H1 (cell line): ENCODE measurements at regions not wholly inside any gene's neighbourhood (a gene's known extent, or its start where the extent isn't known, plus 50 kb on each side); places are given as distances from the start of the nearest gene placed in this dataset.

Experiments used
- CTCF ChIA-PET: fragments of 300-600 bp; sonication (Branson Sonifier 250); formaldehyde crosslinking; loops from one replicate; lab custom pipeline; 2021; ENCODE audit not compliant: partially characterized antibody; lab: Charles Lee
- POLR2A ChIA-PET: fragments of 300-600 bp; sonication (Branson Sonifier 250); formaldehyde crosslinking; loops from one replicate; lab custom pipeline; 2021; ENCODE audit warnings: inconsistent platforms; ENCODE audit not compliant: partially characterized antibody; lab: Charles Lee
- DNase-seq, 2 experiments: peaks; one replicate each; pipeline versions ENCODE4 v3.0.0 to v3.0.0-alpha.2; 2010 to 2022; ENCODE audit warnings: low spot score in 2 of 2, low read depth in 1 of 2, mixed read lengths in 1 of 2
- FAIRE-seq: peaks from 2 replicates; lab custom pipeline; 2011; peaks lifted over from hg19 to GRCh38; lab: Jason Lieb, UNC
- H2AFZ ChIP-seq: 2 replicates; pipeline ENCODE4 v1.8.1; 2012; ENCODE audit warnings: low read length, inconsistent platforms
- H2AK5ac ChIP-seq: 2 replicates; pipeline ENCODE4 v1.6.1; 2013; ENCODE audit warnings: low read depth, low read length
- H2BK120ac ChIP-seq: replicated peaks from 2 replicates; pipeline ENCODE3; 2013; ENCODE audit warnings: low read depth, low read length, inconsistent platforms
- H2BK12ac ChIP-seq: 2 replicates; pipeline ENCODE4 v1.6.1; 2013; ENCODE audit warnings: low read depth, low read length
- H2BK15ac ChIP-seq: 2 replicates; pipeline ENCODE4 v1.6.1; 2013; ENCODE audit warnings: low read length
- H2BK20ac ChIP-seq: 2 replicates; pipeline ENCODE4 v1.6.1; 2013; ENCODE audit warnings: low read length
- H2BK5ac ChIP-seq: 2 replicates; pipeline ENCODE4 v1.6.1; 2013; ENCODE audit warnings: low read depth, low read length
- H3K14ac ChIP-seq: 2 replicates; pipeline ENCODE4 v1.6.1; 2013; ENCODE audit warnings: inconsistent platforms; ENCODE audit not compliant: insufficient read length
- H3K18ac ChIP-seq: 2 replicates; pipeline ENCODE4 v1.6.1; 2013; ENCODE audit warnings: low read length; ENCODE audit errors: extremely low read depth
- H3K23ac ChIP-seq: 2 replicates; pipeline ENCODE4 v1.6.1; 2013; ENCODE audit warnings: inconsistent platforms; ENCODE audit not compliant: insufficient read length
- H3K23me2 ChIP-seq: 2 replicates; pipeline ENCODE4 v1.6.1; 2013; ENCODE audit warnings: low read depth, low read length
- H3K27ac ChIP-seq: 2 replicates; pipeline ENCODE4 v1.6.1; 2011; ENCODE audit warnings: low read depth, low read length, inconsistent platforms
- H3K27me3 ChIP-seq, 4 experiments: replicated peaks in 1 of 4; 1 replicate in 1 of 4; 2 replicates in 3 of 4; pipeline versions ENCODE4 v1.6.1 to v1.8.1; 2011 to 2013; ENCODE audit warnings: low read length in 3 of 4, mild to moderate bottlenecking in 3 of 4, inconsistent platforms in 2 of 4, mixed read lengths in 2 of 4, moderate library complexity in 1 of 4; ENCODE audit not compliant: control insufficient read depth in 3 of 4, insufficient read depth in 3 of 4; ENCODE audit errors: extremely low read depth in 1 of 4
- H3K36me3 ChIP-seq, 4 experiments: 2 replicates each; pipeline versions ENCODE4 v1.6.1 to v1.8.1; 2011 to 2013; ENCODE audit warnings: mild to moderate bottlenecking in 4 of 4, low read length in 3 of 4, moderate library complexity in 2 of 4, control low read depth in 1 of 4, inconsistent platforms in 1 of 4; ENCODE audit not compliant: insufficient read depth in 4 of 4, control insufficient read depth in 2 of 4
- H3K4ac ChIP-seq: replicated peaks from 2 replicates; pipeline ENCODE3; 2013; ENCODE audit warnings: low read length, low read depth, mixed read lengths, inconsistent platforms; ENCODE audit not compliant: insufficient read length
- H3K4me1 ChIP-seq, 4 experiments: replicated peaks in 1 of 4; 1 replicate in 1 of 4; 2 replicates in 3 of 4; pipeline versions ENCODE4 v1.6.1 to v1.8.1; 2011 to 2013; ENCODE audit warnings: low read length in 3 of 4, inconsistent platforms in 2 of 4, mixed read lengths in 1 of 4; ENCODE audit not compliant: insufficient read depth in 4 of 4, control insufficient read depth in 3 of 4
- H3K4me2 ChIP-seq, 2 experiments: 2 replicates each; pipeline versions ENCODE4 v1.6.1 to v1.8.1; 2011 to 2013; ENCODE audit warnings: low read depth in 2 of 2, low read length in 2 of 2, control low read depth in 1 of 2, inconsistent platforms in 1 of 2, mild to moderate bottlenecking in 1 of 2; ENCODE audit not compliant: insufficient read depth in 1 of 2
- H3K4me3 ChIP-seq, 4 experiments: fragments of 200-600, 300-600 bp in 1 of 4; sonication (generic), shearing (Covaris generic), sonication (Bioruptor Twin) in 1 of 4; 2 replicates each; pipeline versions ENCODE4 v1.5.1 to v1.8.1; 2011 to 2016; ENCODE audit warnings: low read length in 4 of 4, low read depth in 3 of 4, control low read depth in 2 of 4, inconsistent platforms in 2 of 4, mild to moderate bottlenecking in 2 of 4, mixed read lengths in 1 of 4, moderate library complexity in 1 of 4; ENCODE audit not compliant: insufficient read depth in 2 of 4; ENCODE audit errors: extremely low read depth in 1 of 4
- H3K56ac ChIP-seq: replicated peaks from 2 replicates; pipeline ENCODE3; 2013; ENCODE audit warnings: low read depth, mild to moderate bottlenecking, mixed read lengths, low read length, inconsistent platforms; ENCODE audit not compliant: insufficient read length
- H3K79me1 ChIP-seq: 2 replicates; pipeline ENCODE4 v1.6.1; 2013; ENCODE audit warnings: low read depth, low read length, control low read depth
- H3K79me2 ChIP-seq, 2 experiments: 2 replicates each; pipeline versions ENCODE4 v1.6.1 to v1.8.1; 2012 to 2013; ENCODE audit warnings: low read length in 2 of 2, mild to moderate bottlenecking in 2 of 2, inconsistent platforms in 1 of 2; ENCODE audit not compliant: insufficient read depth in 2 of 2, control insufficient read depth in 1 of 2
- H3K9ac ChIP-seq, 4 experiments: replicated peaks in 1 of 4; 1 replicate in 1 of 4; 2 replicates in 3 of 4; pipeline versions ENCODE4 v1.6.1 to v1.8.1; 2011 to 2013; ENCODE audit warnings: low read depth in 3 of 4, low read length in 3 of 4, control low read depth in 2 of 4, mild to moderate bottlenecking in 2 of 4, moderate library complexity in 2 of 4, inconsistent platforms in 1 of 4; ENCODE audit errors: extremely low read depth in 1 of 4
- H3K9me3 ChIP-seq, 2 experiments: 2 replicates each; pipeline versions ENCODE4 v1.6.1 to v1.8.1; 2012 to 2013; ENCODE audit warnings: mild to moderate bottlenecking in 2 of 2, moderate library complexity in 2 of 2, control low read depth in 1 of 2, inconsistent platforms in 1 of 2, low read depth in 1 of 2, low read length in 1 of 2, mixed read lengths in 1 of 2; ENCODE audit not compliant: insufficient read depth in 2 of 2
- H4K20me1 ChIP-seq, 2 experiments: replicated peaks in 1 of 2; 2 replicates each; pipeline versions ENCODE3 to v1.8.1; 2011 to 2013; ENCODE audit warnings: inconsistent platforms in 2 of 2, low read length in 2 of 2, mild to moderate bottlenecking in 1 of 2; ENCODE audit not compliant: insufficient read depth in 2 of 2, control insufficient read depth in 1 of 2
- H4K5ac ChIP-seq: 2 replicates; pipeline ENCODE4 v1.6.1; 2013; ENCODE audit warnings: low read length, low read depth, mixed read lengths, inconsistent platforms; ENCODE audit not compliant: insufficient read length
- H4K8ac ChIP-seq: 2 replicates; pipeline ENCODE4 v1.8.0; 2013; ENCODE audit warnings: mild to moderate bottlenecking, moderate library complexity, low read length, inconsistent platforms; ENCODE audit not compliant: insufficient read depth; ENCODE audit errors: extremely low read depth
- H4K91ac ChIP-seq: replicated peaks from 2 replicates; pipeline ENCODE3; 2013; ENCODE audit warnings: low read length, mixed read lengths, inconsistent platforms; ENCODE audit not compliant: insufficient read length
- BCL11A ChIP-seq, 2 experiments: IDR thresholded peaks; one replicate each; pipeline ENCODE4 v1.6.1; 2011; ENCODE audit warnings: low read depth in 2 of 2, low read length in 2 of 2, mild to moderate bottlenecking in 2 of 2
- CHD2 ChIP-seq: IDR thresholded peaks from 2 replicates; pipeline ENCODE4 v1.6.1; 2012; ENCODE audit warnings: low read length, improper control_type of control experiment
- CREB1 ChIP-seq: IDR thresholded peaks from 2 replicates; pipeline ENCODE4 v1.6.1; 2012; ENCODE audit warnings: inconsistent platforms
- EGR1 ChIP-seq: IDR thresholded peaks from 2 replicates; pipeline ENCODE4 v1.6.1; 2011; ENCODE audit warnings: low read depth, low read length, borderline replicate concordance
- GTF2F1 ChIP-seq: IDR thresholded peaks from 2 replicates; pipeline ENCODE4 v1.6.1; 2012; ENCODE audit warnings: low read depth, low read length, improper control_type of control experiment, borderline replicate concordance
- KDM4A ChIP-seq: IDR thresholded peaks from one replicate; pipeline ENCODE4 v1.7.1; 2012; ENCODE audit warnings: low read depth, mild to moderate bottlenecking, moderate library complexity, low read length, inconsistent platforms; ENCODE audit not compliant: severe bottlenecking
- PHF8 ChIP-seq: fragments of 200-600 bp; sonication (generic); conservative IDR thresholded peaks from 2 replicates; pipeline ENCODE4 v1.7.1; 2012; ENCODE audit warnings: low read depth, mild to moderate bottlenecking, inconsistent platforms, low read length, moderate library complexity
- POLR2A ChIP-seq, 2 experiments: IDR thresholded peaks; 1 replicate in 1 of 2; 2 replicates in 1 of 2; pipeline ENCODE4 v1.6.1; 2011; ENCODE audit warnings: low read depth in 2 of 2, low read length in 2 of 2, mild to moderate bottlenecking in 2 of 2; ENCODE audit errors: control extremely low read depth in 1 of 2
- RBBP5 ChIP-seq: IDR thresholded peaks from 2 replicates; pipeline ENCODE4 v1.7.1; 2012; ENCODE audit warnings: low read depth, mild to moderate bottlenecking, inconsistent platforms, low read length, moderate library complexity, borderline replicate concordance
- RXRA ChIP-seq: IDR thresholded peaks from 2 replicates; pipeline ENCODE4 v1.6.1; 2011; ENCODE audit warnings: low read depth, mild to moderate bottlenecking, low read length, moderate library complexity; ENCODE audit not compliant: insufficient read depth
- SAP30 ChIP-seq: fragments of 300-600 bp; sonication (generic); IDR thresholded peaks from 2 replicates; pipeline ENCODE4 v1.7.1; 2012; ENCODE audit warnings: low read length, moderate library complexity, mild to moderate bottlenecking, inconsistent platforms; ENCODE audit not compliant: insufficient read depth, insufficient replicate concordance
- SP2 ChIP-seq: IDR thresholded peaks from 2 replicates; pipeline ENCODE4 v1.6.1; 2012; ENCODE audit warnings: mild to moderate bottlenecking, low read length, inconsistent platforms
- WGBS, 2 experiments: shearing (Covaris generic) in 1 of 2; methylation state at CpG; one replicate each; pipeline versions ENCODE4 v1.1.6 to v1.1.7; 2013 to 2015; ENCODE audit warnings: low lambda C conversion rate in 2 of 2, mixed read lengths in 2 of 2, inconsistent platforms in 1 of 2, low coverage in 1 of 2, missing lambda C conversion rate in 1 of 2; ENCODE audit not compliant: insufficient replicate concordance in 2 of 2, insufficient coverage in 1 of 2, insufficient read length in 1 of 2; ENCODE audit errors: extremely low coverage in 1 of 2, missing lambda C conversion rate in 1 of 2; 5-methylcytosine and 5-hydroxymethylcytosine counted together
- TF ChIP-seq, protein P1 (sequence below): IDR thresholded peaks from 2 replicates; pipeline ENCODE4 v1.6.1; 2012; ENCODE audit warnings: inconsistent platforms
- TF ChIP-seq, protein P2 (sequence below): IDR thresholded peaks from 2 replicates; pipeline ENCODE4 v1.6.1; 2012; ENCODE audit warnings: inconsistent platforms

DNA sequence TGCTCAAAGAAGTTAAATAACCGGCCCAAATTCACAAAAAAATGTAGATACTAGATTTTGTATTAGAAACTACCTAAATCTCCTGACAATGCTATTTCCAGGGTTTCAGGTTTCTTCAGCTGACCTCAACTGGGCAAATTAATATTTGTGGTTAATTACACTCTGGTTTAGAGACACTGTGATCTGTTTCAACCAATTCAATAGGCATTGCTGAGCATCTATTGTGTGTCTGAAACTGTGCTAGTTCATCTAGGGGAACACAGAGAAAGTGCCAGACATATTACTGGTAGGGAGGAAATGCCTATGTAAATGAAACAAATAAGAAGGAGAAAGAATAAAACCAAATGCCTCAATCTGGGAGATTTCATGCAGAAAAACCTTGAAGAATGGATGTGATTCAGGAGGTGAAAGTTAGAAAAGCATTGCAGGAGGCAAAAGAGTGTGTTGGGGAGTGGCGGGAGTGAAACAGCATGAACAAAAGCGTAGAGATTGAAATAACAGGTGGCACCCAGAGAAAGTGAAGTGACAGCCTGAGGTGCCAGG, 51.3 kb upstream of the IVNS1ABP start:
- H3K4me3 ChIP-seq: no peak overlapping the region
- no peak overlapping the region for H2BK12ac ChIP-seq
- H3K79me1 ChIP-seq: no peaks in the 10 kb centered on the region
- H3K79me2 ChIP-seq: no peaks in the 10 kb centered on the region
- no peak overlapping the region for H2BK20ac ChIP-seq
- ChIA-PET POLR2A (no interaction called here), CTCF (interaction anchor here (0.7 kb wide), 1 partner anchor 88 kb away, joined by 4 read pairs; no protein-coding TSS in a partner anchor)
- H4K91ac ChIP-seq: no peak overlapping the region
- no peak overlapping the region for H3K56ac ChIP-seq
- DNase-seq (no peak), FAIRE-seq (no peak)
- no peak overlapping the region for H3K27ac ChIP-seq
- no peak overlapping the region for H2BK5ac ChIP-seq
- H4K5ac ChIP-seq: no peak overlapping the region
- H3K36me3 ChIP-seq: no peaks in the 10 kb centered on the region
- no peak overlapping the region for H2AFZ ChIP-seq
- H4K20me1 ChIP-seq: no peaks in the 10 kb centered on the region
- no peaks in the 10 kb centered on the region for H3K23me2 ChIP-seq
- H2BK120ac ChIP-seq: no peak overlapping the region
- no peaks in the 10 kb centered on the region for H3K9me3 ChIP-seq
- H3K23ac ChIP-seq: no peak overlapping the region
- no peak overlapping the region for H2BK15ac ChIP-seq
- 84% methylated on average over 3 of the region's 3 CpGs; no CpG with 5 or more reads in 1 of the 2 experiments for WGBS, 2 experiments
- no peak overlapping the region for H4K8ac ChIP-seq
- no peaks in the 10 kb centered on the region for H3K27me3 ChIP-seq
- no peak overlapping the region for H3K4ac ChIP-seq
- no peak overlapping the region for H3K14ac ChIP-seq
- peaks cover 0 to 2% (median 0%) of the 10 kb centered on the region in 4 experiments; a peak in 1 of 7 replicates for H3K4me1 ChIP-seq
- H3K9ac ChIP-seq: no peak overlapping the region
- H3K4me2 ChIP-seq: no peak overlapping the region
- no peak overlapping the region for H2AK5ac ChIP-seq
- H3K18ac ChIP-seq: no peak overlapping the region
- no peak for TF ChIP-seq PHF8
- TF ChIP-seq POLR2A (IDR thresholded peaks at IDR 0.05; ENCODE audit: control extremely low read depth in 1 of 2, low read depth in 2 of 2, low read length in 2 of 2): no peak
- TF ChIP-seq, protein P1, sequence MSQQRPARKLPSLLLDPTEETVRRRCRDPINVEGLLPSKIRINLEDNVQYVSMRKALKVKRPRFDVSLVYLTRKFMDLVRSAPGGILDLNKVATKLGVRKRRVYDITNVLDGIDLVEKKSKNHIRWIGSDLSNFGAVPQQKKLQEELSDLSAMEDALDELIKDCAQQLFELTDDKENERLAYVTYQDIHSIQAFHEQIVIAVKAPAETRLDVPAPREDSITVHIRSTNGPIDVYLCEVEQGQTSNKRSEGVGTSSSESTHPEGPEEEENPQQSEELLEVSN: no peak
- TF ChIP-seq CHD2: no peak
- no peak for TF ChIP-seq RBBP5
- TF ChIP-seq, protein P2, sequence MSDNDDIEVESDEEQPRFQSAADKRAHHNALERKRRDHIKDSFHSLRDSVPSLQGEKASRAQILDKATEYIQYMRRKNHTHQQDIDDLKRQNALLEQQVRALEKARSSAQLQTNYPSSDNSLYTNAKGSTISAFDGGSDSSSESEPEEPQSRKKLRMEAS: no peak
- no peak for TF ChIP-seq CREB1
- TF ChIP-seq BCL11A (IDR thresholded peaks at IDR 0.05; ENCODE audit: low read depth in 2 of 2, low read length in 2 of 2): no peak
- TF ChIP-seq KDM4A: no peak
- no peak for TF ChIP-seq GTF2F1
- no peak for TF ChIP-seq EGR1
- TF ChIP-seq SP2: no peak
- TF ChIP-seq SAP30: no peak
- no peak for TF ChIP-seq RXRA
